ENCODE measurements at regions not wholly inside any gene's neighbourhood (a gene's known extent, or its start where the extent isn't known, plus 50 kb on each side); places are given as distances from the start of the nearest gene placed in this dataset.

DNA sequence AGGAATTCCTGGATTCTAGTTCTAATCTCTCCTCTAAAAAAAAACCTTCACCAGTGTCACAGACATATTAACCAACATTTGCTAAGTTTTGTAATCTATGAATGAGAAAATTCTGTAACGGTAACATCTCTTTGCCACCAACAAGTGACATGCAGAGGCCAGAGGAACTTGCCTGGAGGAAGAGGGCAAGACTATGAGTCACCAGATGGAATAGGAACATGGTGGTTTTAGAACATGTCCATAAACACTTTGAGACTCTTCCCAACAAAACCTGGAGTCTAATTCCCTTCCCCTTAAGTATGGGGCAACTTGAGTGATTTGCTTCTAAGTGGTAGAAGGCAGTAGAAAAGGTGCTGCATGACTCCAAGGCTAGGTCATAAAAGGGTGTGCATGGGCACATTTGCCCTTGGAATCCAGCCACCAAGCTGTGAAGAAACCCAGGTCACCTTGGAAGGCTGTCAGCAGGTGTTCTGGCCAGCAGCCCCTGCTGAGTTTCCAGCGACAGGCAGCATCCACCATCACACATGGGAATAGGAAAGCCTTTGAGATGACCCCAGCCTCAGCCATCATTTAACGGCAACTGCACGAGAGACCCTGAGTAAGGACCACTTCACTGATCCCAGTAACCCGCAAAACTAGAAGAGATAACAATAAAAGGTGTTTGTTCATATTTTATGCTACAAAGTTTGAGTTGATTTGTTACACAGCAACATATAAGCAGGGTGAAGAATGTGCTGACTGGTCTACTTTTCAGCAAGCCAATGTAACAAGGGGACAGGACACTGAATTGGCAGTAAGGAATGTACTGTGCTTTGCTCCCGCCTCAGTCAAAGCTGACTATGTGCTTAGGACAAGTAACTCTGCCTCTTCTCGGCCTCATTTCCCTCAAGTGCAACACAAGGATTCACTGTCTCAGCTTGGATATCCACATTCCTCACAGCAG, 90.6 kb downstream of the SKA1 start:
- Histone ChIP-seq H3K27me3 (no peaks in the 10 kb centered on the region), H3K9me3 (no peaks in the 10 kb centered on the region), H3K4me1 (no peaks in the 10 kb centered on the region), H3K4me3 (no peak overlapping the region), H3K36me3 (no peaks in the 10 kb centered on the region), H3K27ac (no peak overlapping the region)
- intact Hi-C loops (cut with DNase I), result no loop called here
- ATAC-seq (no peak), DNase-seq (no peak)
- TF ChIP-seq, protein P1, sequence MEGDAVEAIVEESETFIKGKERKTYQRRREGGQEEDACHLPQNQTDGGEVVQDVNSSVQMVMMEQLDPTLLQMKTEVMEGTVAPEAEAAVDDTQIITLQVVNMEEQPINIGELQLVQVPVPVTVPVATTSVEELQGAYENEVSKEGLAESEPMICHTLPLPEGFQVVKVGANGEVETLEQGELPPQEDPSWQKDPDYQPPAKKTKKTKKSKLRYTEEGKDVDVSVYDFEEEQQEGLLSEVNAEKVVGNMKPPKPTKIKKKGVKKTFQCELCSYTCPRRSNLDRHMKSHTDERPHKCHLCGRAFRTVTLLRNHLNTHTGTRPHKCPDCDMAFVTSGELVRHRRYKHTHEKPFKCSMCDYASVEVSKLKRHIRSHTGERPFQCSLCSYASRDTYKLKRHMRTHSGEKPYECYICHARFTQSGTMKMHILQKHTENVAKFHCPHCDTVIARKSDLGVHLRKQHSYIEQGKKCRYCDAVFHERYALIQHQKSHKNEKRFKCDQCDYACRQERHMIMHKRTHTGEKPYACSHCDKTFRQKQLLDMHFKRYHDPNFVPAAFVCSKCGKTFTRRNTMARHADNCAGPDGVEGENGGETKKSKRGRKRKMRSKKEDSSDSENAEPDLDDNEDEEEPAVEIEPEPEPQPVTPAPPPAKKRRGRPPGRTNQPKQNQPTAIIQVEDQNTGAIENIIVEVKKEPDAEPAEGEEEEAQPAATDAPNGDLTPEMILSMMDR (IDR thresholded peaks at IDR 0.05), result no peak

DNA sequence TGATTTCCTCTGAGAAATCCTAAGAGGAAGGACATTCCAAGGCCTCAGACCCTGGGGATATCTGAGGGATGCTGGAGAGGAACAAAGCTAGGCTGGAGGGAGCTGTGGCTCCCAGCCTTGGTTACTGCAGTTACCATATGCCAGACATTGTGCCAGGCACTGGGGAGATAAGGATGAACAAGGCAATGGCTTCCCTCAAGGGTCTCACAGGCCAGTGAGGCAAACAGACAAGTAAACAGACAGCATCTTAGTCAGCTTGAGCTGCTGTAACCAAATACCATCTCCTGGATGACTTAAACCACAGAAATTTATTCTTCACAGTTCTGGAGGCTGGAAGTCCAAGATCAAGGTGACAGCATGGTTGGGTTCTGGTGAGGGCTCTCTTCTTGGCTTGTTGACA, 91.8 kb downstream of the SKA1 start:
- Histone ChIP-seq H3K4me1 (no peaks in the 10 kb centered on the region), H3K27ac (no peak overlapping the region), H3K27me3 (no peaks in the 10 kb centered on the region), H3K4me3 (no peak overlapping the region), H3K36me3 (no peaks in the 10 kb centered on the region), H3K9me3 (no peaks in the 10 kb centered on the region)
- intact Hi-C loops (cut with DNase I), result no loop called here
- ATAC-seq (no peak), DNase-seq (no peak)
- TF ChIP-seq, protein P1 (IDR thresholded peaks at IDR 0.05), result no peak

DNA sequence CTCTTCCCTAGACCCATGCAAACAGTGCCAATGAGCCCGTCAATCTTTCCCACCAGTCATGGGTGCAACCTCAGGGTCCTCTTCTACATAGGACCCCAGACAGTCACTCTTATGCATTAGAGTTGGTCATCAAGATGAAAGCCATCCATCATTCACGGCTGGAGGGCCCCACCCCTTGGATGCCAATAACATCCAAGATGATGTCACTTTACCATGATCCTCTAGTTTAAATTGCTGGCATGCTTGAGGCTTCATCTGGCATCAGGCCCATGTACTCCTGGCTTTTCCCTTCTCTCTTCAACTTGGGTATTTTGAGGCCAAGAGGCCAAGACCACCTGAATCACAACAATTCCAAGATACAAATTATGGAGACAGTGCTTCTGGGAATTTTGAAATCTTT, 91.1 kb upstream of the MAPK4 start:
- Histone ChIP-seq H3K4me3 (no peak overlapping the region), H3K36me3 (no peaks in the 10 kb centered on the region), H3K4me1 (no peaks in the 10 kb centered on the region), H3K9me3 (no peaks in the 10 kb centered on the region), H3K27me3 (no peaks in the 10 kb centered on the region), H3K27ac (no peak overlapping the region)
- intact Hi-C loops (cut with DNase I), result no loop called here
- TF ChIP-seq, protein P1 (IDR thresholded peaks at IDR 0.05), result no peak
- DNase-seq (no peak), ATAC-seq (no peak)

DNA sequence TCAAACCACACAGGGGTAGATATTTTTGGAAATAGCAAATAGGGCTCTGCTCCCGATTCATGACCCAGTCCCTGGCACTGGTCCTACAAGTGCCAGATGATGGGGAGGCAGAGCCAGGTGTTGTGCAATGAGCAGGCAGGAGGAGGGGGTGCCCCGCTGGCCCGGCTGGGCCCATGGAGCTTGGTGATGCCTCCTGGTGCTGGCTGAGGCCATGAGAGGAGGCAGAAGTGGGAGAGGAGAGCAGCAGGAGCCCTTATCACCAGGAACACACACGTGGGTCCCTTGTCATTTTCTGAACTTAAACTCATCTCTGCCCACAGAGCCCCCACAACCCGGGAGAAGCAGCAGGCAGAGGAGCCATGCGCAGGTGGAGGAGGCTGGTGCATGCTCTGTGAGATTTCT, 90.5 kb upstream of the MAPK4 start:
- Histone ChIP-seq H3K27me3 (no peaks in the 10 kb centered on the region), H3K9me3 (no peaks in the 10 kb centered on the region), H3K4me3 (no peak overlapping the region), H3K4me1 (no peaks in the 10 kb centered on the region), H3K36me3 (no peaks in the 10 kb centered on the region), H3K27ac (no peak overlapping the region)
- intact Hi-C loops (cut with DNase I), result no loop called here
- no peak for DNase-seq
- TF ChIP-seq, protein P1 (IDR thresholded peaks at IDR 0.05), result no peak
- no peak for ATAC-seq

DNA sequence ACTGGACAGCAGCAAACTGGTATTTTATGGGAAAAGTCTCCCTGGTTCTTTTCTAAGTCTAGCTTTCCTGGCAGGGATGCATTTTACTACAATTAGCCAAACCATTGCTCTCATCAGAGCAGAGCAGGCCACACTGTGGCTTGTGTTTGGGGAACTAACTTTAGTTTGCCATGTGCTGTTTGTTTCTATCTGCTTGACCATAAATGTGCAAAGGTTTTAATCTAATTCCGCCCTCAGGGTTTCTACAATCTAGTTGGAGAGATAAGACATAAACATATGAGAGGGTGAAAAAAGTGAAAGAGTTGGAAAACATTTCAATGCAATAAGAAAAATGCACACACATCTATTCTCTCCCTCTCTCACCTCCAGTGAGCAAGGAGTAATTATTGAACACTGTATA, 86.9 kb upstream of the MAPK4 start:
- ATAC-seq, result no peak
- TF ChIP-seq, protein P1 (IDR thresholded peaks at IDR 0.05), result no peak
- no peak overlapping the region for H3K4me3 ChIP-seq
- peaks cover 4% of the 10 kb centered on the region for H3K27me3 ChIP-seq
- no peaks in the 10 kb centered on the region for H3K4me1 ChIP-seq
- DNase-seq, result no peak
- no peaks in the 10 kb centered on the region for H3K9me3 ChIP-seq
- no peaks in the 10 kb centered on the region for H3K36me3 ChIP-seq
- intact Hi-C loops (cut with DNase I), result no loop called here
- no peak overlapping the region for H3K27ac ChIP-seq

Measured in upper lobe of right lung (tissue), 1 donor.